ENCODE measurements at regions not wholly inside any gene's neighbourhood (a gene's known extent, or its start where the extent isn't known, plus 50 kb on each side); places are given as distances from the start of the nearest gene placed in this dataset.
A peak's percentile ranks its signal among the peaks of the same experiment; 100 is the strongest.
"Not testable (repeated sequence)": the region's sequence is repeated elsewhere in the genome, so short reads cannot be mapped to it uniquely, and the experiment has no call there.

- no peak for DNase-seq
These were observed 201.3 kb upstream of the APCDD1 start for GRCh38 chr18:10252952-10253705.

- not testable (repeated sequence) for DNase-seq
These were observed 198.2 kb upstream of the APCDD1 start for GRCh38 chr18:10256276-10256675.

GRCh38 chr18:10258836-10259474 lies 195.5 kb upstream of the APCDD1 start:
- DNase-seq = no peak

DNA sequence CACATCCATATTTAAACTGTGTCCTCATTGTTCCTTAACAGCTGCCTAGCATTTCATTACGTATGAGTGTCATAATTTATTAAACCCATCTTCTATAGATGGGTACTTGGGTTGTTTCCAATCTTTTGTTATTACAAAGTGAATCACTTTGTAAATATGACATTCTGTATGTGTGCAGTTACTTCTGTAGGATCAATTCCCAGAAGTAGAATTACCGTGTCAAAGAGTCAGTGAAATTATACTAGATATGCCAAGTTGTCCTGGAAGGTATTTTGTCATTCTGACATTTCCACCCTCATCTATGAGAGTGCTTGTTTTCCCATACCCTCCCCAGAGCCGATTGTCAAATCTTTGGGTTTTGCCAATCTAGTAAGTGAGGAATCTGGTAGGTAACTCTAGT lies 194.5 kb upstream of the APCDD1 start:
- DNase-seq = no peak

- DNase-seq = peak in 1 of 5 donors; percentile 1
These were observed 192.8 kb upstream of the APCDD1 start for GRCh38 chr18:10261344-10262276.

- no peak for DNase-seq
These were observed 191.9 kb upstream of the APCDD1 start for GRCh38 chr18:10262566-10262965.

- no peak for DNase-seq
These were observed 190.2 kb upstream of the APCDD1 start for GRCh38 chr18:10264260-10264659.

GRCh38 chr18:10265560-10266333 lies 188.7 kb upstream of the APCDD1 start:
- no peak for DNase-seq

DNA sequence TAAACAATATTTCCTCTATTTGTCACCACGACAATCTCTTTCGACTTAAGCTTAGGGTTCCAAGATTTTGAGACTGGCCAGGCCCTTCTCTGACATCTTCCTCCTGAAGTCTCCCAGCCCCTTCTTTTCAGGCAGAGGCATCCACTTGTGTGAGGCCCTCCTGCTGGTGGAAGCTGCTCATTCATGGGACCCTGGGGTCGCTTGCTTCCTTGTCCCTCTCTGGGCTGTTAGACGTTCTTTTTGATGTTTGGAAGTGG lies 188.2 kb upstream of the APCDD1 start:
- DNase-seq = no peak

- DNase-seq = no peak
These were observed 185.2 kb upstream of the APCDD1 start for GRCh38 chr18:10269261-10269660.

- no peak for DNase-seq
These were observed 184.3 kb upstream of the APCDD1 start for GRCh38 chr18:10270151-10270571.

DNA sequence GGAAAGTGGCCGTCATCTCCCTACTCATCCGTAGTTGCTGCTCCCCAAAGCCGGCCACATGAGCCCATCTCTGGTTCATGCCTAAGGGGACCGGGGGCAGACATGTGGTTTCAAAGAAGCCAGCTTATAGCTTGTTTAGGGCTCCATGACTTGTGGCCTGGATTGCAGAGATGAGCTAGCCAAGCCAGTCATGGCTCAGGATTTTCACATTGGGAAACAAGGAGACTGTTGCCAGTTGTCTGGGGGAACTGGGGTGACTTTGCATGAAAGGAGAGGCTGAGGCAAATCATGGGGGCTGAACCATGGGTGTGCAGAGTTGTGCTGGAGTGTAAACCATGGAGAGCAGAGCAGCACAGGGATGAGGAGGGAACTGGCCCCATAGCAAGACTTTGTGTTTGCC lies 183.0 kb upstream of the APCDD1 start:
- DNase-seq = no peak

DNA sequence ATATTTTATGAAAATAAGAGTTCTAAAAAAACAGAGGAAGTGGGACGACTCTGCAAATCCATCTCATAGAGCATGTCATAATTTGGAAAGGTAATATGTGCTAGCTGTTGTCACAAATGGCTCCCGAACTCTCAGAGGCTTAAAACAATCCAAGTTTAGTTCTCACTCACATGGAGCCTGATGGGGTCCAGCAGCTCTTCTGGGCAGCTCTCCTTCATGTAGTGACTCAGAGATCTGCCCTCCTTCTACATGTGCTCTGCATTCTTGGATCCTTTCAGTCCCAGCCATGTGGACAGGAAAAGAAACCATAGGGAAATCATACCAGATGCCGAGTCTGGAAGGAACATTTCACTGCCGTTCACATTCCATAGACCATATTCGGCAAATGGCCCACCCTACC lies 180.1 kb upstream of the APCDD1 start:
- DNase-seq = no peak

DNA sequence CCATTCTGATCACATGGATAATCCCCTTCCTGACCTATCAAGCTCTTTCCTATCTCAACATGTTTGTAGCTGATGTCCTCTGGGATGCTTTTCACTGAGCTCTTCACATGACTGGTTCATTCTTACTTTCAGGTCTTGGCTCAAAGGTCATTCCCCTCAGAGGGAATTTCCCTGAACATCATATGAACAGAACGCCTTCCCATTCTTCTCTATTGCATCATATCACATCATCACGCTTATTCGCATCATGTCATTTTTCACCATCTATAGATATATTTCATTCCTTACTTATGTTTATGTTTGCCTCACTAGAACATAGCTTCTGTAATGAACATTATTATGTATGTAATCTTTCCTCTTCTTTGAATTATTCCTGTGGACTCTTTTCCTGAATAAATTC lies 178.9 kb upstream of the APCDD1 start:
- DNase-seq = no peak

GRCh38 chr18:10278265-10278664 lies 176.2 kb upstream of the APCDD1 start:
- DNase-seq = no peak

DNA sequence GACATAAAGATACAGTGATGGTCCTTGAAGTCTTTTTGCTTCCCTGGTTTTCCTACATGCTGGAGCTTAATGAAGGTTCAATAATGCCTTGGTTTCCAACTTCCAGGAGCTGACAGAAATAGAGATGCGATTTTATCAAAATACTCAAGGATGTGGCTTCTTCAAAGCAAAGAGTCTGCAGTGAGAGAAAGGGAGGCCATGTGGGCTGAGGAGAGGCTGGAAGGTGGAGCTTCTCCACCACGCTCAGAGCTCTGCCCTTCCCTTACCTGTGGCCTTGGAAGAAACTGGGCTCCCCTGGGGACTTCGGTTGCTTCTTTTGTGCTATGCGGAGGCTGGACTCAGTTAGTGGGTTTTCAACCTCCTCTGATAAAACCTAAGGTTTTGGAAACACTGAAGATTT lies 175.0 kb upstream of the APCDD1 start:
- no peak for DNase-seq

- no peak for DNase-seq
These were observed 174.4 kb upstream of the APCDD1 start for GRCh38 chr18:10279905-10280644.

GRCh38 chr18:10284540-10285282 lies 169.7 kb upstream of the APCDD1 start:
- no peak for DNase-seq

DNA sequence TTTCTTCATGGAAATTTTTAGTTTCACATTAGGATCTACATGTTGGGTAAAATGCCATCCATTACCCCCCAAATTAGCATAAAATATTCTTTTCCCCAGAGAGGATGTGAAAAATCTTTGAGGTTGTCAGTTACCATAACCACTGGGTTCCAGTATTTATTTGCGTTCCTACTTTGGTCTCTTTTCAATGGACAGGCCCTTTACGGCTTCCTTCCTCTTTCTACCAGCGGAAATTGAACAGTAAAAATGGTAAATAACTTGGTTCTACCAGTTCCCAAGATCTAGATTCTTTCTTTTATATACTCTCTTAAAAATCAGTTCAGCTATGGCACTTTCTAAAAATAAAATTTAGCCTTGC lies 169.2 kb upstream of the APCDD1 start:
- DNase-seq = no peak

- DNase-seq = no peak
These were observed 167.8 kb upstream of the APCDD1 start for GRCh38 chr18:10286580-10287150.

DNA sequence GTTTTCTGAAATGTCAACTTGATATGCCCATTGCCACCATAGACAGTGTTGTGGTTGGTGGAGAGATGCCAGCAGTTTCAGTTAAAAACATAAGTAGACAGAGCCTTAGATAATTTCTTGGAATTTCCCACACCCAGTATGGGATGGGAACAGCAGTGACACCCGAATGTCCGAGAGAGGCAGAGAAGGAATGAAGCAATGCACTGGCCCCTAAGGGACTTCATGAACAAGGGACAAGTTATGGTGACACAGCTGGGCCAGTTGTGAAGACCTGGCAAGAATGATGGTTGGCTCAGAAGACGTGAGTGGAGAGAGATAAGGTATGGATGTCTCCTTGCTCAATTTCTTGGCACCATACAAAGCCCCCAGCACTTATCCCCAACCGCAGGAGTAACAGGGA lies 165.2 kb upstream of the APCDD1 start:
- no peak for DNase-seq

Data from T-helper 1 cell (primary cell).